Thyroid gland (tissue), 4 donors: ENCODE measurements at regions not wholly inside any gene's neighbourhood (a gene's known extent, or its start where the extent isn't known, plus 50 kb on each side); places are given as distances from the start of the nearest gene placed in this dataset.
A peak's percentile ranks its signal among the peaks of the same experiment; 100 is the strongest.

Source experiments
- DNase-seq, 2 donors: peaks; one replicate each; pipeline ENCODE4 v3.0.0-alpha.2; 2019
- H3K27ac ChIP-seq, 3 donors: fragments of 200-600 bp; sonication (generic); 1 replicate in 2 of 3; 2 replicates in 1 of 3; pipeline ENCODE4 v1.5.1; 2016 to 2019; ENCODE audit warnings: mild to moderate bottlenecking in 1 of 3, moderate library complexity in 1 of 3
- H3K27me3 ChIP-seq: fragments of 200-600 bp; sonication (generic); one replicate; pipeline ENCODE4 v1.5.1; 2019
- H3K36me3 ChIP-seq, 2 donors: fragments of 200-600 bp; sonication (generic); one replicate each; pipeline ENCODE4 v1.5.1; 2016 to 2019
- H3K4me1 ChIP-seq, 2 donors: fragments of 200-600 bp; sonication (generic); one replicate each; pipeline ENCODE4 v1.5.1; 2017 to 2019
- H3K4me3 ChIP-seq, 3 donors: fragments of 200-600 bp; sonication (generic); replicated peaks in 1 of 3; 1 replicate in 2 of 3; 2 replicates in 1 of 3; pipeline ENCODE4 v1.5.1; 2016; ENCODE audit warnings: mild to moderate bottlenecking in 1 of 3
- H3K9me3 ChIP-seq: fragments of 200-600 bp; sonication (generic); one replicate; pipeline ENCODE4 v1.5.1; 2017
- POLR2A ChIP-seq, 2 donors: fragments of 450-650 bp; IDR thresholded peaks; one replicate each; pipeline ENCODE4 v1.6.1; 2017; ENCODE audit warnings: antibody characterized with exemption in 2 of 2, mild to moderate bottlenecking in 2 of 2, moderate library complexity in 1 of 2
- WGBS, 2 donors: methylation state at CpG; one replicate each; pipeline ENCODE4 v1.1.5; 2017; 5-methylcytosine and 5-hydroxymethylcytosine counted together
- intact Hi-C: fragments of 100-400 bp; cut with DNase I; formaldehyde crosslinking; loops from one replicate; pipeline ENCODE4 v1.15.1; 2023
- TF ChIP-seq, protein P1 (sequence below), 6 experiments: fragments of 200-600 bp in 3 of 6; fragments of 450-650 bp in 3 of 6; sonication (generic) in 3 of 6; IDR thresholded peaks; one replicate each; pipeline ENCODE4 v1.5.1; 2016 to 2019; ENCODE audit warnings: antibody characterized with exemption in 6 of 6, mild to moderate bottlenecking in 2 of 6, inconsistent platforms in 1 of 6, moderate library complexity in 1 of 6

DNA sequence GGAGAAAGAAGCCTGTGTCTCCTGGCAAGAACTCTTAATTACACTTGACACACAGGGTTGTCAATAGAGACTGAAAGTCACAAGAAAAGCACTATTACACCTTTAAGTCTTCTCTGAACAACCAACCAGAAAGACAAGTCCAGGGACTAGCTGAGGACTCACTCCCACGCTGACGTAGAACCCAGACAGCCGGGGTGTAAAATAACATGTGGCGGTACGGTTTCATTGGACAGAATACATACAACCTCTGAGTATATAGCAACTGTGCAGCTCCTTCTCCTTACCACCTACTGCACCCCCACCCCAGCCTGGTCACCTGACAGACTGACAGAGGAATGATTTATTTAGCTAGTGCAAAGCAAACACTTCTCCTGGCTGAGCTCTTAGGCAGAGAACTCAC is 103.4 kb upstream of the RASEF start:
- WGBS, 2 donors, result 20 to 32% methylated on average over 5 of the region's 5 CpGs
- intact Hi-C loops, result no loop called here
- TF ChIP-seq, protein P1, sequence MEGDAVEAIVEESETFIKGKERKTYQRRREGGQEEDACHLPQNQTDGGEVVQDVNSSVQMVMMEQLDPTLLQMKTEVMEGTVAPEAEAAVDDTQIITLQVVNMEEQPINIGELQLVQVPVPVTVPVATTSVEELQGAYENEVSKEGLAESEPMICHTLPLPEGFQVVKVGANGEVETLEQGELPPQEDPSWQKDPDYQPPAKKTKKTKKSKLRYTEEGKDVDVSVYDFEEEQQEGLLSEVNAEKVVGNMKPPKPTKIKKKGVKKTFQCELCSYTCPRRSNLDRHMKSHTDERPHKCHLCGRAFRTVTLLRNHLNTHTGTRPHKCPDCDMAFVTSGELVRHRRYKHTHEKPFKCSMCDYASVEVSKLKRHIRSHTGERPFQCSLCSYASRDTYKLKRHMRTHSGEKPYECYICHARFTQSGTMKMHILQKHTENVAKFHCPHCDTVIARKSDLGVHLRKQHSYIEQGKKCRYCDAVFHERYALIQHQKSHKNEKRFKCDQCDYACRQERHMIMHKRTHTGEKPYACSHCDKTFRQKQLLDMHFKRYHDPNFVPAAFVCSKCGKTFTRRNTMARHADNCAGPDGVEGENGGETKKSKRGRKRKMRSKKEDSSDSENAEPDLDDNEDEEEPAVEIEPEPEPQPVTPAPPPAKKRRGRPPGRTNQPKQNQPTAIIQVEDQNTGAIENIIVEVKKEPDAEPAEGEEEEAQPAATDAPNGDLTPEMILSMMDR (IDR thresholded peaks at IDR 0.05), result no peak
- TF ChIP-seq POLR2A (IDR thresholded peaks at IDR 0.05), result peak in 1 of 2 donors; percentile 49
- peak; percentile 86 for DNase-seq
- H3K27ac ChIP-seq, result peak overlapping the region; percentile 72 to 85 (median 81)
- no peaks in the 10 kb centered on the region for H3K9me3 ChIP-seq
- H3K4me3 ChIP-seq, result no peak overlapping the region
- no peaks in the 10 kb centered on the region for H3K27me3 ChIP-seq
- H3K4me1 ChIP-seq, result peaks cover 10 to 21% of the 10 kb centered on the region in 2 donors
- H3K36me3 ChIP-seq, result no peaks in the 10 kb centered on the region

DNA sequence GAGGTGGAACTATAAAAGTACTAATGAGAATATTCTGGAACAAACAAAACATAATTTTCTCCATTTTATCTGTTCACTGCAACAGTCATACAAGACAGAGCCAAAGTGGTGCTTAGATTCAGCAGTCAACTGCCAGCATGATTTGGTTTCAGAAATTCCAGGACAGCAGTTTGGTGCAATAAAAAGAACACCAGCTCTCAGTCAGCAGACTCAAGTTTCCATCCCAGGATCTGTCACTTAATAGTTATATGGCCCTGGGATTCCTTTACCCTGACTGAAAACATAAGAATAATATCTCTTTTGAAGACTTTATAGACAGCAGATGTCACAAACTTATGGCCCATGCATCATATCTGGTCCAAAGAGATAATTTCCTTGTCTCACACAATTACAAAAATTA is 92.8 kb upstream of the RASEF start:
- H3K4me1 ChIP-seq, result peaks cover 15 to 26% of the 10 kb centered on the region in 2 donors
- H3K36me3 ChIP-seq, result no peaks in the 10 kb centered on the region
- intact Hi-C loops, result no loop called here
- no peaks in the 10 kb centered on the region for H3K27me3 ChIP-seq
- no peak for DNase-seq
- H3K27ac ChIP-seq, result peak overlapping the region; percentile 48 to 81 (median 73)
- TF ChIP-seq, protein P1 (IDR thresholded peaks at IDR 0.05), result no peak
- TF ChIP-seq POLR2A (IDR thresholded peaks at IDR 0.05), result no peak
- no peak overlapping the region for H3K4me3 ChIP-seq
- no peaks in the 10 kb centered on the region for H3K9me3 ChIP-seq

DNA sequence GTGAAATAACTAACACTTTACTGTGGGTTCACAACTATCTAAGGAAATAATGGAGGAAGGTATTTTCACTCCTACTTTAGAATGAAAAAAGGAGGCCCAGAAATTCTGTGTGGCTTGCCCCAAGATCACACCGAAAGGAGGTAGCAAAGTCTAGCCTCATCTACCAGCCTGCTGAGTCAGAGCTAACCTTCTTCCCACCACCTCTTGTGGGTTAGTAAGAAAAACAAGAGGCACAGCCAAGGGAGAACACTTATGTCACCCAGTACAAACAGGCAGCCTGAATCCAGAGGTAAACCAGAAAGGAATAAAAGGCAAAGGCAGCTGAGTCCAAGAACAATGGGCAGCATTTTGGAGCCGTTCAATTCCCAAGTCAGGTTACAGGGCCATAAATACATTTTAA is 91.9 kb upstream of the RASEF start:
- H3K4me1 ChIP-seq, result peaks cover 15 to 26% of the 10 kb centered on the region in 2 donors
- H3K4me3 ChIP-seq, result no peak overlapping the region
- H3K27me3 ChIP-seq, result no peaks in the 10 kb centered on the region
- peak in 1 of 2 donors; percentile 21 for TF ChIP-seq POLR2A (IDR thresholded peaks at IDR 0.05)
- TF ChIP-seq, protein P1 (IDR thresholded peaks at IDR 0.05), result no peak
- H3K36me3 ChIP-seq, result no peaks in the 10 kb centered on the region
- 33 to 46% methylated on average over 2 of the region's 2 CpGs for WGBS, 2 donors
- H3K9me3 ChIP-seq, result no peaks in the 10 kb centered on the region
- peak; percentile 58 to 61 for DNase-seq
- intact Hi-C loops, result no loop called here
- peak overlapping the region; percentile 48 to 81 (median 73) for H3K27ac ChIP-seq

DNA sequence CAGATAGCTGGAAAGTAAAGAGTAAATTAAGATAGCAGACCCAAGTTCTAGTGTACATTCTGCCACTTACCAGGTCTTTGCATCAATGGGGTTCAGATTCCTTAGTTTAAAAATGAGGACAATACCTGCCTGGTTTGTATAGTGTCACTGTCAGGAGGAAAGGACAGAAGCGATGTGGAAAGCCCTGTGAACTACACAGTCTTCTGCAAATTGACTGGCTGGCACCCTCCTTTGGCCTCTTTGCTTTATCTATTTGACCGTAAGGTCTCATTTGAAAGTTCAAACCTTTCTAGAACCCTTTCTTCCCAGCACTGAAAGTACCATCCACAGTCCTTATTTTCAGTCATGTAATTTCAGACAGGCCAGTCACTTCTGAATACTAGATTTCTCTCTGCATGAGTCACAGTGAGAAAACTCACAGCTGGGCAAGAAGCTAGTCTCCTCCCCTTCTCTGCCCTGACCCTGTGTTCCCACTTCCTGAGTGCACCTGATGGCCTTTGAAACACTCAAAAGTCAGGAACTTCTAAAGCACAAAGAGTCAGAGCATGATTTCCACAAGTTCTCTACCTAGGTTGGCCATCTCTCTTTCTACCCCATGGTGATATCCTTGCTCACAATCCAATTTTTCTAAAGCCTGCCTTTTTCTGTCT is 91.3 kb upstream of the RASEF start:
- peak overlapping the region; percentile 48 to 81 (median 73) for H3K27ac ChIP-seq
- H3K27me3 ChIP-seq, result no peaks in the 10 kb centered on the region
- H3K4me1 ChIP-seq, result peaks cover 15 to 26% of the 10 kb centered on the region in 2 donors
- DNase-seq, result peak; percentile 62 to 66
- TF ChIP-seq POLR2A (IDR thresholded peaks at IDR 0.05), result no peak
- TF ChIP-seq, protein P1 (IDR thresholded peaks at IDR 0.05), result no peak
- no peaks in the 10 kb centered on the region for H3K36me3 ChIP-seq
- intact Hi-C loops, result no loop called here
- 86 to 96% methylated on average over 2 of the region's 2 CpGs for WGBS, 2 donors
- H3K4me3 ChIP-seq, result no peak overlapping the region
- no peaks in the 10 kb centered on the region for H3K9me3 ChIP-seq

DNA sequence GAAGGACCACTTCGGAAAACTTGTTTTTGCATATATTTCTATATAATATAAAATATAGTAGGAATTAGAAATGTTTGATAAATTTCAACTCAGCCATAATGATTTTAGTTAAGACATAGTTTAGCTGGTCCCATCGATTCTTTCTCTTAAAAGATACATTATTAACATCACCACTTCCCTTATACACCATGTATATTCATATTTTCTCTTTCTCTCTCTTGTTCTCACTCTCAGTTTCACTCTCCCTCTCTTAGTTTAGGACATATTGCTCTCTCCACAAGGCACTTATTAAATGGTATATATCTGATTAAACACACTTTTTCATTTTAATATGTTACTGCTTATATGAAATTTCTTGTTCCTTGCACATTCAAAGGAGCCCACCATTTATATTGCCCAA is 90.1 kb upstream of the RASEF start:
- 90 to 92% methylated on average over 2 of the region's 2 CpGs for WGBS, 2 donors

More for the DNA sequence above, 90.1 kb upstream of the RASEF start:
- Histone ChIP-seq H3K4me3 (no peak overlapping the region), H3K27me3 (no peaks in the 10 kb centered on the region), H3K36me3 (no peaks in the 10 kb centered on the region), H3K9me3 (no peaks in the 10 kb centered on the region), H3K27ac (no peak overlapping the region), H3K4me1 (peaks cover 15 to 26% of the 10 kb centered on the region in 2 donors)
- intact Hi-C loops, result no loop called here
- no peak for TF ChIP-seq POLR2A (IDR thresholded peaks at IDR 0.05)
- TF ChIP-seq, protein P1 (IDR thresholded peaks at IDR 0.05), result no peak
- no peak for DNase-seq
